Left kidney (tissue), 1 donor: ENCODE measurements at regions not wholly inside any gene's neighbourhood (a gene's known extent, or its start where the extent isn't known, plus 50 kb on each side); places are given as distances from the start of the nearest gene placed in this dataset.

Source experiments
- DNase-seq: peaks from one replicate; pipeline ENCODE4 v3.0.0-alpha.2; 2013

- no peak for DNase-seq
Measured at GRCh38 chr9:82637368-82637767, 425.6 kb downstream of the RASEF start.

GRCh38 chr9:82645600-82645999 is 417.3 kb downstream of the RASEF start:
- no peak for DNase-seq

- no peak for DNase-seq
Measured at GRCh38 chr9:82650368-82650767, 412.6 kb downstream of the RASEF start.

GRCh38 chr9:82651474-82651873 is 411.5 kb downstream of the RASEF start:
- DNase-seq, result no peak

GRCh38 chr9:82665324-82665723 is 397.6 kb downstream of the RASEF start:
- no peak for DNase-seq

GRCh38 chr9:82668689-82669199 is 394.2 kb downstream of the RASEF start:
- no peak for DNase-seq

GRCh38 chr9:82670000-82670399 is 392.9 kb downstream of the RASEF start:
- DNase-seq, result no peak

GRCh38 chr9:82670726-82671125 is 392.2 kb downstream of the RASEF start:
- DNase-seq, result no peak

GRCh38 chr9:82673201-82673600 is 389.7 kb downstream of the RASEF start:
- no peak for DNase-seq

- no peak for DNase-seq
Measured at GRCh38 chr9:82673919-82674318, 389.0 kb downstream of the RASEF start.

- DNase-seq, result no peak
Measured at GRCh38 chr9:82675102-82675501, 387.8 kb downstream of the RASEF start.

- no peak for DNase-seq
Measured at GRCh38 chr9:82675605-82676004, 387.3 kb downstream of the RASEF start.

GRCh38 chr9:82677086-82677485 is 385.9 kb downstream of the RASEF start:
- DNase-seq, result no peak

GRCh38 chr9:82679472-82679871 is 383.5 kb downstream of the RASEF start:
- DNase-seq, result no peak

- no peak for DNase-seq
Measured at GRCh38 chr9:82680179-82680935, 382.6 kb downstream of the RASEF start.

- DNase-seq, result no peak
Measured at GRCh38 chr9:82681809-82682208, 381.1 kb downstream of the RASEF start.

- DNase-seq, result no peak
Measured at GRCh38 chr9:82682431-82682830, 380.5 kb downstream of the RASEF start.

- no peak for DNase-seq
Measured at GRCh38 chr9:82695704-82696103, 367.2 kb downstream of the RASEF start.

- no peak for DNase-seq
Measured at GRCh38 chr9:82706786-82707185, 356.2 kb downstream of the RASEF start.

GRCh38 chr9:82716821-82717220 is 346.1 kb downstream of the RASEF start:
- no peak for DNase-seq

- no peak for DNase-seq
Measured at GRCh38 chr9:82720515-82720914, 342.4 kb downstream of the RASEF start.

GRCh38 chr9:82721593-82721992 is 341.3 kb downstream of the RASEF start:
- DNase-seq, result no peak

GRCh38 chr9:82722051-82722450 is 340.9 kb downstream of the RASEF start:
- no peak for DNase-seq

GRCh38 chr9:82722561-82722960 is 340.4 kb downstream of the RASEF start:
- no peak for DNase-seq
